Left lung (tissue), 4 donors: ENCODE measurements at regions not wholly inside any gene's neighbourhood (a gene's known extent, or its start where the extent isn't known, plus 50 kb on each side); places are given as distances from the start of the nearest gene placed in this dataset.

Experiments
- ATAC-seq: fragments of 200-7000 bp; cut with Tn5 transposase; one replicate; pipeline ENCODE4 v1.9.1; 2020; ENCODE audit warnings: moderate library complexity
- DNase-seq, 4 donors: peaks; one replicate each; pipeline ENCODE4 v3.0.0-alpha.2; 2013 to 2020
- H3K27ac ChIP-seq, 2 donors: fragments of 200-600 bp; sonication (generic) in 1 of 2; one replicate each; pipeline versions ENCODE4 v1.5.0 to v1.8.0; 2020 to 2021
- H3K27me3 ChIP-seq, 2 donors: fragments of 200-600 bp; sonication (generic) in 1 of 2; one replicate each; pipeline versions ENCODE4 v1.5.0 to v1.8.0; 2020 to 2021
- H3K36me3 ChIP-seq, 2 donors: fragments of 200-600 bp; sonication (generic) in 1 of 2; one replicate each; pipeline versions ENCODE4 v1.5.0 to v1.8.0; 2020 to 2021
- H3K4me1 ChIP-seq, 2 donors: fragments of 200-600 bp; one replicate each; pipeline ENCODE4 v1.8.0; 2021
- H3K4me3 ChIP-seq, 2 donors: fragments of 200-600 bp; sonication (generic) in 1 of 2; one replicate each; pipeline versions ENCODE4 v1.5.0 to v1.8.0; 2020 to 2021; ENCODE audit warnings: mild to moderate bottlenecking in 1 of 2
- H3K9me3 ChIP-seq, 2 donors: fragments of 200-600 bp; sonication (generic) in 1 of 2; one replicate each; pipeline versions ENCODE4 v1.5.0 to v1.8.0; 2020 to 2021
- CTCF ChIP-seq, 2 donors: fragments of 200-600 bp; sonication (generic) in 1 of 2; IDR thresholded peaks; one replicate each; pipeline versions ENCODE4 v1.5.0 to v1.8.0; 2021; ENCODE audit warnings: antibody characterized with exemption in 2 of 2
- intact Hi-C, 2 donors: fragments of 100-400 bp; cut with DNase I; formaldehyde crosslinking; loops; one replicate each; pipeline versions ENCODE4 v1.11.2 to v1.14.2; 2022
- donor health status: DM: no; HTN: yes; CAD: no.
- donor health status: DM: no; HTN: no; CAD: no.

GRCh38 chr7:96402913-96403312, 81.0 kb upstream of the SLC25A13 start:
- ATAC-seq (no peak), DNase-seq (no peak)
- Histone ChIP-seq H3K27me3 (no peaks in the 10 kb centered on the region), H3K4me3 (no peak overlapping the region), H3K4me1 (no peaks in the 10 kb centered on the region), H3K9me3 (no peaks in the 10 kb centered on the region), H3K36me3 (no peaks in the 10 kb centered on the region), H3K27ac (no peak overlapping the region)
- intact Hi-C loops: no loop called here
- TF ChIP-seq CTCF (IDR thresholded peaks at IDR 0.05): no peak

GRCh38 chr7:96401200-96401599, 79.3 kb upstream of the SLC25A13 start:
- no peak for TF ChIP-seq CTCF (IDR thresholded peaks at IDR 0.05)
- Histone ChIP-seq H3K9me3 (no peaks in the 10 kb centered on the region), H3K36me3 (no peaks in the 10 kb centered on the region), H3K4me1 (no peaks in the 10 kb centered on the region), H3K4me3 (no peak overlapping the region), H3K27me3 (no peaks in the 10 kb centered on the region), H3K27ac (no peak overlapping the region)
- intact Hi-C loops: no loop called here
- ATAC-seq (no peak), DNase-seq (no peak)

- Histone ChIP-seq H3K27ac (no peak overlapping the region), H3K4me1 (no peaks in the 10 kb centered on the region), H3K4me3 (no peak overlapping the region), H3K9me3 (no peaks in the 10 kb centered on the region), H3K27me3 (no peaks in the 10 kb centered on the region), H3K36me3 (no peaks in the 10 kb centered on the region)
- no peak for TF ChIP-seq CTCF (IDR thresholded peaks at IDR 0.05)
- ATAC-seq (no peak), DNase-seq (no peak)
- intact Hi-C loops: no loop called here
Measured at GRCh38 chr7:96400518-96400917, 78.6 kb upstream of the SLC25A13 start.

GRCh38 chr7:96400001-96400400, 78.1 kb upstream of the SLC25A13 start:
- no peak for ATAC-seq
- no peaks in the 10 kb centered on the region for H3K9me3 ChIP-seq

GRCh38 chr7:96397936-96398598, 76.2 kb upstream of the SLC25A13 start:
- no peak overlapping the region for H3K4me3 ChIP-seq
- H3K4me1 ChIP-seq: no peaks in the 10 kb centered on the region
- ATAC-seq (peak; percentile 85), DNase-seq (peak in 2 of 4 donors; percentile 18 to 41)
- no peak for TF ChIP-seq CTCF (IDR thresholded peaks at IDR 0.05)
- no peak overlapping the region for H3K27ac ChIP-seq
- intact Hi-C loops: no loop called here
- H3K9me3 ChIP-seq: no peaks in the 10 kb centered on the region
- no peaks in the 10 kb centered on the region for H3K36me3 ChIP-seq
- H3K27me3 ChIP-seq: no peaks in the 10 kb centered on the region

More at GRCh38 chr7:96400001-96400400, 78.1 kb upstream of the SLC25A13 start:
- intact Hi-C loops: no loop called here
- Histone ChIP-seq H3K27me3 (no peaks in the 10 kb centered on the region), H3K4me3 (no peak overlapping the region), H3K27ac (no peak overlapping the region), H3K36me3 (no peaks in the 10 kb centered on the region), H3K4me1 (no peaks in the 10 kb centered on the region)
- DNase-seq: no peak
- TF ChIP-seq CTCF (IDR thresholded peaks at IDR 0.05): no peak
